ENCODE measurements at regions not wholly inside any gene's neighbourhood (a gene's known extent, or its start where the extent isn't known, plus 50 kb on each side); places are given as distances from the start of the nearest gene placed in this dataset.

- DNase-seq (ENCODE audit: insufficient read length, low spot score) (no peak), FAIRE-seq (no peak)
Observed at GRCh38 chr2:157043786-157044185, 213.7 kb upstream of the GALNT5 start.

DNA sequence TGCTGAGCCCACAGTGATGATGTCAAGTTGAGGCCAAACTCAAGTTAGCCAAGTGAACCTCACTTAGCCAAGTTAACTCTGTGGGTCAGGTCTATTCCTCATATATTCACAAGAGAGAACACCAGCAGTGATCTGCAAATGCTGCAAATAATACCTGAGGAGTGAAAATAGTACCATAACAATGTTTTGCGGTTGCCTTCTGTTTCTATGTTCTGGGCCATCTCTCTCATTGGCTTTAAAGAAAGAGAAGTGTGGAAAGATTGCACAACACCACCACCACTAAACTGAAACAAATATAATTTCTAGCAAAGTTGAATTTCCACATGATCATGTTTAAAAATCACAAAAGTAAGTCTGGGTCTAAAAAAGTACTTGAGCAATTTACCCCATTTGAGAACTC lies 211.1 kb upstream of the GALNT5 start:
- FAIRE-seq: no peak
- DNase-seq (ENCODE audit: insufficient read length, low spot score): no peak

GRCh38 chr2:157052685-157053224 lies 204.8 kb upstream of the GALNT5 start:
- DNase-seq (ENCODE audit: insufficient read length, low spot score) (no peak), FAIRE-seq (no peak)

- DNase-seq (ENCODE audit: insufficient read length, low spot score) (no peak), FAIRE-seq (peak; percentile 26)
Observed at GRCh38 chr2:157053876-157054275, 203.6 kb upstream of the GALNT5 start.

- DNase-seq (ENCODE audit: insufficient read length, low spot score): no peak
- peak; percentile 70 for FAIRE-seq
Observed at GRCh38 chr2:157055660-157056199, 201.8 kb upstream of the GALNT5 start.

DNA sequence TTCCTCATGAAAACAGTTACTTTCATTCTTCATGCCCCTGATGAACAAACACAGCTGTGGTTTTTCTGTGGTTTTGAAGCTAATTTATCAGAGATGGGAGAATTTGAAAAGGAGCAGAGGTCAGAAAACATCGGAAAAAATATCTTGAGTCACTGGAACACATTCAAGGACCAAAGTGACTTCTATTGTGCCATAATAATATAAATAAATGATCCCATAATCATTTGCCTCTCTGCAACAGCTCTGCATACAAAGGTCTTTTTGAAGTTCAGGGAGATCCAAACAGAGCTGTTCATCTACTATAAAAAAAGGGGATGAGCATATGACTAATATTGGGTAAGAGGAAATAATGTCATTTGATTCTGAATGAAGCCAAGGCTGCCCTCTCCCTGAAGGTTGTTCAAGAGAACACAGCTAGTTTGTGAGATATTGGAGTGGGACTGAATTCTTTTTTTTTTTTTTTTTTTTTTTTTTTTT lies 201.3 kb upstream of the GALNT5 start:
- FAIRE-seq (no peak), DNase-seq (ENCODE audit: insufficient read length, low spot score) (no peak)

DNA sequence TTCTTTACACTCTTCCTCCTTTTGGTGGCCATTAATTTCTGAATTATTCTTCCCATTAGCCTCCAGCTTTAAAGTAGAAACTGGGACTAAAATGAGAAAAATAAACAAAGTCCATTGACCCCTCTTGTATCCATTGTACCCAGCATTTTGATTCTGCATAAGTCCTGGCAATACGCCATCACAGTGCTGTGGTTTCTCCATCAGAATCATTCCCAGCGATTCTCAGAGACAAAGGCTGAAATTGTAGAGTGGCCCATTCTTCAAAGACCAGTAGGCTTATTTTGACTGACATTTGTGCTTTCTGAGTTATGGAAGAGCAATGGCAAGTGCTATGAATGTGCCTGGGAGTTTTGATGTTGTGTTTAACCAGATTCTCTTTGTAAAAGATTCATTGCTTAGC lies 199.3 kb upstream of the GALNT5 start:
- no peak for FAIRE-seq
- DNase-seq (ENCODE audit: insufficient read length, low spot score): no peak

GRCh38 chr2:157059036-157059435 lies 198.5 kb upstream of the GALNT5 start:
- FAIRE-seq: no peak
- no peak for DNase-seq (ENCODE audit: insufficient read length, low spot score)

GRCh38 chr2:157061799-157062198 lies 195.7 kb upstream of the GALNT5 start:
- peak; percentile 65 for FAIRE-seq
- DNase-seq (ENCODE audit: insufficient read length, low spot score): no peak

DNA sequence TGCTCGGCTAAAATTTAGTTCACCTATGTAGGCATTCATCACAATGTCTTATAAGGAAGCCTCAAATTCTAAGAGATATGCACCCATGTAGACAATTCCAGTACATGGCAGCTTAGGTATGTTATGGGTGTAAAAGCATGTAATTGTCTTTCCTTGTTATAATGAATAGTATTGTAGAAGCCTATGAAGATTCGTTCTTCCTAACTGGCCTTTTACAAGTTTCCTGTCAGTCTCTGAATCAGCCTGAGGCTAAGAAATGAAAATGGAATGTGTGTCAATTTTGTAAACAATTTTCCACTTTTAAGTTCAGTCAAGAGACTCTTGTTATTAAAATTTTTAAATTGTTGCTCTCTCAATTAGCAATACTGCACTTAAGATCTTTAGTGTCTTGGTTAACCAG lies 189.9 kb upstream of the GALNT5 start:
- no peak for FAIRE-seq

GRCh38 chr2:157068237-157068636 lies 189.3 kb upstream of the GALNT5 start:
- DNase-seq (ENCODE audit: insufficient read length, low spot score): no peak
- FAIRE-seq: no peak

More for the DNA sequence above, 189.9 kb upstream of the GALNT5 start:
- DNase-seq (ENCODE audit: insufficient read length, low spot score): no peak

DNA sequence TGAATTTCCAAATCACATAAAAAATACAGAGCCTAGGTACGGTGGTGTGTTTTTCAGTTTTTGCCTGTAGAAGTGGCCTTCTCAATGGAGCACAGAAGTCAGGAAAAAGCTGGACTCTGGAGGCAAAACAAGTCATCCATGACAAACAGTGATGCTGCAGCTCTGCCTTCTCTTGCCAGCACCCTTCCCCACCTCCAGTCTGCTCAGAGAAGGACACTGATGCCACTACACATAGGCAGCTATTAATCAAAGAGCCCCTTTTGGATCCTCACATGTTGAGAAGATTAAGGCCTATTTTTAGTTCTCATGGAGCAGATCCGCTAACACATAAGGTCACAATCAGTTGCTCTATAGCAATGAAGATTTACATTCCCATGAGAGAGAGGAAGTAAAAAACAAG lies 181.6 kb upstream of the GALNT5 start:
- DNase-seq (ENCODE audit: insufficient read length, low spot score) (no peak), FAIRE-seq (no peak)

- DNase-seq (ENCODE audit: insufficient read length, low spot score) (no peak), FAIRE-seq (peak; percentile 54)
Observed at GRCh38 chr2:157076526-157077161, 180.9 kb upstream of the GALNT5 start.

- FAIRE-seq: no peak
- no peak for DNase-seq (ENCODE audit: insufficient read length, low spot score)
Observed at GRCh38 chr2:157077753-157078350, 179.7 kb upstream of the GALNT5 start.

- DNase-seq (ENCODE audit: insufficient read length, low spot score): no peak
- no peak for FAIRE-seq
Observed at GRCh38 chr2:157082950-157083349, 174.6 kb upstream of the GALNT5 start.

DNA sequence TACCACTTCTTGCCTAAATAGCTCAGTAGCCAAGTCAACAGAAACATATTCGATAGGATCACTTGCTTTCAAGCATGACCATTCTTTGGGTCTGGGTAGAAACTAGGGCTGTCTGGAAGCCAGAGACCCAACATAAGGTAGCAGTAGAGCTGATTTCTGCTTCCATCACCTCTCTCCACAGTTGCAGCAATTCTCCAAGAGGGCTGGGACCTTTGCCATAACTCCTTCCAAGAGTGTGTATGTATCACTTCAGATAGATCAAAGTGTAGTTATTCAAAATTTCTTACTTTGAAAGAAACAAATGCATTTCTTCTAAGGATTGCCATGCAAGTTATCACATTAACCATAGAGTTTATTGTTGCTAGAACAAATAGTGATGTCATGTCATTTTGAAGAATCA lies 172.0 kb upstream of the GALNT5 start:
- FAIRE-seq (no peak), DNase-seq (ENCODE audit: insufficient read length, low spot score) (no peak)

- no peak for DNase-seq (ENCODE audit: insufficient read length, low spot score)
- FAIRE-seq: no peak
Observed at GRCh38 chr2:157087373-157088002, 170.0 kb upstream of the GALNT5 start.

- DNase-seq (ENCODE audit: insufficient read length, low spot score) (no peak), FAIRE-seq (no peak)
Observed at GRCh38 chr2:157093666-157094065, 163.8 kb upstream of the GALNT5 start.

GRCh38 chr2:157105372-157105771 lies 152.1 kb upstream of the GALNT5 start:
- FAIRE-seq (no peak), DNase-seq (ENCODE audit: insufficient read length, low spot score) (no peak)

- no peak for FAIRE-seq
- DNase-seq (ENCODE audit: insufficient read length, low spot score): no peak
Observed at GRCh38 chr2:157106950-157107349, 150.6 kb upstream of the GALNT5 start.

GRCh38 chr2:157107460-157107859 lies 150.0 kb upstream of the GALNT5 start:
- FAIRE-seq (no peak), DNase-seq (ENCODE audit: insufficient read length, low spot score) (no peak)

GRCh38 chr2:157107877-157108276 lies 149.6 kb upstream of the GALNT5 start:
- DNase-seq (ENCODE audit: insufficient read length, low spot score) (no peak), FAIRE-seq (no peak)
